H1 (cell line): ENCODE measurements at regions not wholly inside any gene's neighbourhood (a gene's known extent, or its start where the extent isn't known, plus 50 kb on each side); places are given as distances from the start of the nearest gene placed in this dataset.
A peak's percentile ranks its signal among the peaks of the same experiment; 100 is the strongest.

Experiments
- CTCF ChIA-PET: fragments of 300-600 bp; sonication (Branson Sonifier 250); formaldehyde crosslinking; loops from one replicate; lab custom pipeline; 2021; ENCODE audit not compliant: partially characterized antibody; lab: Charles Lee
- POLR2A ChIA-PET: fragments of 300-600 bp; sonication (Branson Sonifier 250); formaldehyde crosslinking; loops from one replicate; lab custom pipeline; 2021; ENCODE audit warnings: inconsistent platforms; ENCODE audit not compliant: partially characterized antibody; lab: Charles Lee
- DNase-seq, 2 experiments: peaks; one replicate each; pipeline versions ENCODE4 v3.0.0 to v3.0.0-alpha.2; 2010 to 2022; ENCODE audit warnings: low spot score in 2 of 2, low read depth in 1 of 2, mixed read lengths in 1 of 2
- FAIRE-seq: peaks from 2 replicates; lab custom pipeline; 2011; peaks lifted over from hg19 to GRCh38; lab: Jason Lieb, UNC
- H2AFZ ChIP-seq: 2 replicates; pipeline ENCODE4 v1.8.1; 2012; ENCODE audit warnings: low read length, inconsistent platforms
- H2AK5ac ChIP-seq: 2 replicates; pipeline ENCODE4 v1.6.1; 2013; ENCODE audit warnings: low read depth, low read length
- H2BK120ac ChIP-seq: replicated peaks from 2 replicates; pipeline ENCODE3; 2013; ENCODE audit warnings: low read depth, low read length, inconsistent platforms
- H2BK12ac ChIP-seq: 2 replicates; pipeline ENCODE4 v1.6.1; 2013; ENCODE audit warnings: low read depth, low read length
- H2BK15ac ChIP-seq: 2 replicates; pipeline ENCODE4 v1.6.1; 2013; ENCODE audit warnings: low read length
- H2BK20ac ChIP-seq: 2 replicates; pipeline ENCODE4 v1.6.1; 2013; ENCODE audit warnings: low read length
- H2BK5ac ChIP-seq: 2 replicates; pipeline ENCODE4 v1.6.1; 2013; ENCODE audit warnings: low read depth, low read length
- H3K14ac ChIP-seq: 2 replicates; pipeline ENCODE4 v1.6.1; 2013; ENCODE audit warnings: inconsistent platforms; ENCODE audit not compliant: insufficient read length
- H3K18ac ChIP-seq: 2 replicates; pipeline ENCODE4 v1.6.1; 2013; ENCODE audit warnings: low read length; ENCODE audit errors: extremely low read depth
- H3K23ac ChIP-seq: 2 replicates; pipeline ENCODE4 v1.6.1; 2013; ENCODE audit warnings: inconsistent platforms; ENCODE audit not compliant: insufficient read length
- H3K23me2 ChIP-seq: 2 replicates; pipeline ENCODE4 v1.6.1; 2013; ENCODE audit warnings: low read depth, low read length
- H3K27ac ChIP-seq: 2 replicates; pipeline ENCODE4 v1.6.1; 2011; ENCODE audit warnings: low read depth, low read length, inconsistent platforms
- H3K27me3 ChIP-seq, 4 experiments: replicated peaks in 1 of 4; 1 replicate in 1 of 4; 2 replicates in 3 of 4; pipeline versions ENCODE4 v1.6.1 to v1.8.1; 2011 to 2013; ENCODE audit warnings: low read length in 3 of 4, mild to moderate bottlenecking in 3 of 4, inconsistent platforms in 2 of 4, mixed read lengths in 2 of 4, moderate library complexity in 1 of 4; ENCODE audit not compliant: control insufficient read depth in 3 of 4, insufficient read depth in 3 of 4; ENCODE audit errors: extremely low read depth in 1 of 4
- H3K36me3 ChIP-seq, 4 experiments: 2 replicates each; pipeline versions ENCODE4 v1.6.1 to v1.8.1; 2011 to 2013; ENCODE audit warnings: mild to moderate bottlenecking in 4 of 4, low read length in 3 of 4, moderate library complexity in 2 of 4, control low read depth in 1 of 4, inconsistent platforms in 1 of 4; ENCODE audit not compliant: insufficient read depth in 4 of 4, control insufficient read depth in 2 of 4
- H3K4ac ChIP-seq: replicated peaks from 2 replicates; pipeline ENCODE3; 2013; ENCODE audit warnings: low read length, low read depth, mixed read lengths, inconsistent platforms; ENCODE audit not compliant: insufficient read length
- H3K4me1 ChIP-seq, 4 experiments: replicated peaks in 1 of 4; 1 replicate in 1 of 4; 2 replicates in 3 of 4; pipeline versions ENCODE4 v1.6.1 to v1.8.1; 2011 to 2013; ENCODE audit warnings: low read length in 3 of 4, inconsistent platforms in 2 of 4, mixed read lengths in 1 of 4; ENCODE audit not compliant: insufficient read depth in 4 of 4, control insufficient read depth in 3 of 4
- H3K4me2 ChIP-seq, 2 experiments: 2 replicates each; pipeline versions ENCODE4 v1.6.1 to v1.8.1; 2011 to 2013; ENCODE audit warnings: low read depth in 2 of 2, low read length in 2 of 2, control low read depth in 1 of 2, inconsistent platforms in 1 of 2, mild to moderate bottlenecking in 1 of 2; ENCODE audit not compliant: insufficient read depth in 1 of 2
- H3K4me3 ChIP-seq, 4 experiments: fragments of 200-600, 300-600 bp in 1 of 4; sonication (generic), shearing (Covaris generic), sonication (Bioruptor Twin) in 1 of 4; 2 replicates each; pipeline versions ENCODE4 v1.5.1 to v1.8.1; 2011 to 2016; ENCODE audit warnings: low read length in 4 of 4, low read depth in 3 of 4, control low read depth in 2 of 4, inconsistent platforms in 2 of 4, mild to moderate bottlenecking in 2 of 4, mixed read lengths in 1 of 4, moderate library complexity in 1 of 4; ENCODE audit not compliant: insufficient read depth in 2 of 4; ENCODE audit errors: extremely low read depth in 1 of 4
- H3K56ac ChIP-seq: replicated peaks from 2 replicates; pipeline ENCODE3; 2013; ENCODE audit warnings: low read depth, mild to moderate bottlenecking, mixed read lengths, low read length, inconsistent platforms; ENCODE audit not compliant: insufficient read length
- H3K79me1 ChIP-seq: 2 replicates; pipeline ENCODE4 v1.6.1; 2013; ENCODE audit warnings: low read depth, low read length, control low read depth
- H3K79me2 ChIP-seq, 2 experiments: 2 replicates each; pipeline versions ENCODE4 v1.6.1 to v1.8.1; 2012 to 2013; ENCODE audit warnings: low read length in 2 of 2, mild to moderate bottlenecking in 2 of 2, inconsistent platforms in 1 of 2; ENCODE audit not compliant: insufficient read depth in 2 of 2, control insufficient read depth in 1 of 2
- H3K9ac ChIP-seq, 4 experiments: replicated peaks in 1 of 4; 1 replicate in 1 of 4; 2 replicates in 3 of 4; pipeline versions ENCODE4 v1.6.1 to v1.8.1; 2011 to 2013; ENCODE audit warnings: low read depth in 3 of 4, low read length in 3 of 4, control low read depth in 2 of 4, mild to moderate bottlenecking in 2 of 4, moderate library complexity in 2 of 4, inconsistent platforms in 1 of 4; ENCODE audit errors: extremely low read depth in 1 of 4
- H3K9me3 ChIP-seq, 2 experiments: 2 replicates each; pipeline versions ENCODE4 v1.6.1 to v1.8.1; 2012 to 2013; ENCODE audit warnings: mild to moderate bottlenecking in 2 of 2, moderate library complexity in 2 of 2, control low read depth in 1 of 2, inconsistent platforms in 1 of 2, low read depth in 1 of 2, low read length in 1 of 2, mixed read lengths in 1 of 2; ENCODE audit not compliant: insufficient read depth in 2 of 2
- H4K20me1 ChIP-seq, 2 experiments: replicated peaks in 1 of 2; 2 replicates each; pipeline versions ENCODE3 to v1.8.1; 2011 to 2013; ENCODE audit warnings: inconsistent platforms in 2 of 2, low read length in 2 of 2, mild to moderate bottlenecking in 1 of 2; ENCODE audit not compliant: insufficient read depth in 2 of 2, control insufficient read depth in 1 of 2
- H4K5ac ChIP-seq: 2 replicates; pipeline ENCODE4 v1.6.1; 2013; ENCODE audit warnings: low read length, low read depth, mixed read lengths, inconsistent platforms; ENCODE audit not compliant: insufficient read length
- H4K8ac ChIP-seq: 2 replicates; pipeline ENCODE4 v1.8.0; 2013; ENCODE audit warnings: mild to moderate bottlenecking, moderate library complexity, low read length, inconsistent platforms; ENCODE audit not compliant: insufficient read depth; ENCODE audit errors: extremely low read depth
- H4K91ac ChIP-seq: replicated peaks from 2 replicates; pipeline ENCODE3; 2013; ENCODE audit warnings: low read length, mixed read lengths, inconsistent platforms; ENCODE audit not compliant: insufficient read length
- CBX5 ChIP-seq: fragments of 300-800, 300-1000 bp; sonication (generic); IDR thresholded peaks from 2 replicates; pipeline ENCODE4 v1.7.1; 2016; ENCODE audit warnings: antibody characterized with exemption, low read length, low read depth
- KDM5A ChIP-seq: fragments of 200-600 bp; IDR thresholded peaks from 2 replicates; pipeline ENCODE4 v1.7.1; 2012; ENCODE audit warnings: mild to moderate bottlenecking, low read length, inconsistent platforms, mixed read lengths
- MAFK ChIP-seq: IDR thresholded peaks from 2 replicates; pipeline ENCODE4 v1.6.1; 2012; ENCODE audit warnings: low read depth, mild to moderate bottlenecking, improper control_type of control experiment, low read length
- PHF8 ChIP-seq: fragments of 200-600 bp; sonication (generic); conservative IDR thresholded peaks from 2 replicates; pipeline ENCODE4 v1.7.1; 2012; ENCODE audit warnings: low read depth, mild to moderate bottlenecking, inconsistent platforms, low read length, moderate library complexity
- RNF2 ChIP-seq: fragments of 200-900, 300-1000 bp; sonication (generic); IDR thresholded peaks from 2 replicates; pipeline ENCODE4 v1.7.1; 2016; ENCODE audit warnings: borderline replicate concordance, low read depth, mild to moderate bottlenecking, antibody characterized with exemption, low read length; ENCODE audit not compliant: poor library complexity, severe bottlenecking; ENCODE audit errors: missing control alignments
- SAP30 ChIP-seq: fragments of 300-600 bp; sonication (generic); IDR thresholded peaks from 2 replicates; pipeline ENCODE4 v1.7.1; 2012; ENCODE audit warnings: low read length, moderate library complexity, mild to moderate bottlenecking, inconsistent platforms; ENCODE audit not compliant: insufficient read depth, insufficient replicate concordance
- SIX5 ChIP-seq: IDR thresholded peaks from 2 replicates; pipeline ENCODE4 v1.6.1; 2011; ENCODE audit warnings: mild to moderate bottlenecking, low read depth, low read length
- SP1 ChIP-seq: IDR thresholded peaks from 2 replicates; pipeline ENCODE4 v1.6.1; 2011; ENCODE audit warnings: low read depth, low read length
- SP2 ChIP-seq: IDR thresholded peaks from 2 replicates; pipeline ENCODE4 v1.6.1; 2012; ENCODE audit warnings: mild to moderate bottlenecking, low read length, inconsistent platforms
- SRF ChIP-seq: IDR thresholded peaks from 2 replicates; pipeline ENCODE4 v1.6.1; 2011; ENCODE audit warnings: mild to moderate bottlenecking, low read depth, low read length, moderate library complexity
- SUZ12 ChIP-seq: fragments of 200-600 bp; sonication (generic); IDR thresholded peaks from 2 replicates; pipeline ENCODE4 v1.6.1; 2012; ENCODE audit warnings: mild to moderate bottlenecking, inconsistent platforms, low read length, moderate library complexity, mixed read lengths
- TAF1 ChIP-seq: IDR thresholded peaks from 2 replicates; pipeline ENCODE4 v1.6.1; 2011; ENCODE audit warnings: mild to moderate bottlenecking, low read depth, low read length
- TEAD4 ChIP-seq: IDR thresholded peaks from 2 replicates; pipeline ENCODE4 v1.6.1; 2012; ENCODE audit warnings: low read depth, low read length, inconsistent platforms, mixed read lengths
- WGBS, 2 experiments: shearing (Covaris generic) in 1 of 2; methylation state at CpG; one replicate each; pipeline versions ENCODE4 v1.1.6 to v1.1.7; 2013 to 2015; ENCODE audit warnings: low lambda C conversion rate in 2 of 2, mixed read lengths in 2 of 2, inconsistent platforms in 1 of 2, low coverage in 1 of 2, missing lambda C conversion rate in 1 of 2; ENCODE audit not compliant: insufficient replicate concordance in 2 of 2, insufficient coverage in 1 of 2, insufficient read length in 1 of 2; ENCODE audit errors: extremely low coverage in 1 of 2, missing lambda C conversion rate in 1 of 2; 5-methylcytosine and 5-hydroxymethylcytosine counted together
- TF ChIP-seq, protein P1 (sequence below): IDR thresholded peaks from 2 replicates; pipeline ENCODE4 v1.6.1; 2011; ENCODE audit warnings: low read length, improper control_type of control experiment

DNA sequence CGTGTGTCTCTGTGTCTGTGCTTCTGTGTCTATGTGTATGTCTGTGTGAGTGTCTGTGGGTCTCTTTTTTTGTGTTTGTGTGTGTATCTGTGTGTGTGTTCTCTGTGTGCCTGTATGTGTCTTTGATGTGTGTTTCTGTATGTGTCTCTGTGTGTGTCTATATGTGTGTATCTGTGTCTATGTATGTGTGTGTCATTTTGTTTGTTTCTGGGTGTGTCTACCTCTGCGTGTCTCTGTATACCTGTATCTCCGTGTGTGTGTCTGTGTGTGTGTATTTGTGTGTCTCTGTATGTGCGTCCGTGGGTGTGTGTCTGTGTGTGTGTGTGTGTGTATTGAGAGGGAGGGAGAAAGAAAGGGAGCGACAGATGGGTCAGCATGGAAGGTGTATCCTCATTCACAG, 106.3 kb upstream of the TRABD2B start:
- no peak overlapping the region; the same call in 1 of the 2 replicates for H2BK12ac ChIP-seq
- H3K9ac ChIP-seq: no peak overlapping the region
- no peaks in the 10 kb centered on the region for H3K79me1 ChIP-seq
- no peak overlapping the region for H4K91ac ChIP-seq
- H2BK15ac ChIP-seq: no peak overlapping the region
- H3K9me3 ChIP-seq: no peaks in the 10 kb centered on the region
- peak overlapping the region; percentile 22 for H3K4ac ChIP-seq
- H4K8ac ChIP-seq: no peak overlapping the region
- H3K56ac ChIP-seq: peak overlapping the region; percentile 43
- H3K18ac ChIP-seq: no peak overlapping the region
- H2BK120ac ChIP-seq: no peak overlapping the region
- H3K27me3 ChIP-seq: no peaks in the 10 kb centered on the region
- H3K79me2 ChIP-seq: no peaks in the 10 kb centered on the region
- no peak overlapping the region for H2BK20ac ChIP-seq
- peaks cover 2% of the 10 kb centered on the region; the same call in 1 of the 2 replicates for H3K23me2 ChIP-seq
- FAIRE-seq (no peak), DNase-seq (no peak)
- H3K14ac ChIP-seq: no peak overlapping the region
- no peak overlapping the region for H2AFZ ChIP-seq
- H3K23ac ChIP-seq: no peak overlapping the region
- H4K20me1 ChIP-seq: peaks cover 0 to 1% of the 10 kb centered on the region in 2 experiments
- ChIA-PET CTCF (interaction anchor here (0.9 to 2.9 kb wide), 2 partner anchors 9 to 98 kb away, joined by 4 to 7 read pairs; no protein-coding TSS in a partner anchor), POLR2A (no interaction called here)
- H2BK5ac ChIP-seq: no peak overlapping the region
- H4K5ac ChIP-seq: no peak overlapping the region
- no peak overlapping the region for H3K4me2 ChIP-seq
- no peak overlapping the region for H3K27ac ChIP-seq
- H3K36me3 ChIP-seq: no peaks in the 10 kb centered on the region
- 89% methylated on average over 6 of the region's 6 CpGs; no CpG with 5 or more reads in 1 of the 2 experiments for WGBS, 2 experiments
- H3K4me1 ChIP-seq: no peaks in the 10 kb centered on the region
- H3K4me3 ChIP-seq: no peak overlapping the region
- no peak overlapping the region for H2AK5ac ChIP-seq
- TF ChIP-seq SP1 (no peak), RNF2 (no peak), SP2 (no peak), SAP30 (no peak), SIX5 (no peak), MAFK (no peak), CBX5 (no peak), SUZ12 (no peak), SRF (no peak), TAF1 (no peak), PHF8 (no peak), TEAD4 (no peak), KDM5A (no peak)
- TF ChIP-seq, protein P1, sequence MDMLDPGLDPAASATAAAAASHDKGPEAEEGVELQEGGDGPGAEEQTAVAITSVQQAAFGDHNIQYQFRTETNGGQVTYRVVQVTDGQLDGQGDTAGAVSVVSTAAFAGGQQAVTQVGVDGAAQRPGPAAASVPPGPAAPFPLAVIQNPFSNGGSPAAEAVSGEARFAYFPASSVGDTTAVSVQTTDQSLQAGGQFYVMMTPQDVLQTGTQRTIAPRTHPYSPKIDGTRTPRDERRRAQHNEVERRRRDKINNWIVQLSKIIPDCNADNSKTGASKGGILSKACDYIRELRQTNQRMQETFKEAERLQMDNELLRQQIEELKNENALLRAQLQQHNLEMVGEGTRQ: no peak
